Nephron (organoid): ENCODE measurements at regions not wholly inside any gene's neighbourhood (a gene's known extent, or its start where the extent isn't known, plus 50 kb on each side); places are given as distances from the start of the nearest gene placed in this dataset.

ENCODE experiments used
- H3K27ac Mint-ChIP-seq, 3 experiments: 2 replicates each; pipeline ENCODE4 v1.8.0; 2020; ENCODE audit warnings: mixed read lengths in 3 of 3, mild to moderate bottlenecking in 2 of 3, moderate library complexity in 1 of 3
- H3K27me3 Mint-ChIP-seq: 2 replicates; pipeline ENCODE4 v1.8.0; 2021; ENCODE audit warnings: low read depth, mild to moderate bottlenecking, moderate library complexity, mixed read lengths
- H3K36me3 Mint-ChIP-seq: 2 replicates; pipeline ENCODE4 v1.8.0; 2020; ENCODE audit warnings: low read depth, mixed read lengths
- H3K4me1 Mint-ChIP-seq: 2 replicates; pipeline ENCODE4 v1.8.0; 2020; ENCODE audit warnings: mixed read lengths
- H3K4me3 Mint-ChIP-seq, 3 experiments: 2 replicates each; pipeline ENCODE4 v1.8.0; 2020; ENCODE audit warnings: mild to moderate bottlenecking in 3 of 3, mixed read lengths in 3 of 3, moderate library complexity in 2 of 3
- H3K9me3 Mint-ChIP-seq: 2 replicates; pipeline ENCODE4 v1.8.0; 2020; ENCODE audit warnings: mixed read lengths
- TF ChIP-seq, protein P1 (sequence below), 3 experiments: fragments of 200-600 bp; sonication (generic); IDR thresholded peaks; one replicate each; pipeline ENCODE4 v1.5.0; 2021; ENCODE audit warnings: antibody characterized with exemption in 3 of 3; ENCODE audit not compliant: unreplicated experiment in 3 of 3

DNA sequence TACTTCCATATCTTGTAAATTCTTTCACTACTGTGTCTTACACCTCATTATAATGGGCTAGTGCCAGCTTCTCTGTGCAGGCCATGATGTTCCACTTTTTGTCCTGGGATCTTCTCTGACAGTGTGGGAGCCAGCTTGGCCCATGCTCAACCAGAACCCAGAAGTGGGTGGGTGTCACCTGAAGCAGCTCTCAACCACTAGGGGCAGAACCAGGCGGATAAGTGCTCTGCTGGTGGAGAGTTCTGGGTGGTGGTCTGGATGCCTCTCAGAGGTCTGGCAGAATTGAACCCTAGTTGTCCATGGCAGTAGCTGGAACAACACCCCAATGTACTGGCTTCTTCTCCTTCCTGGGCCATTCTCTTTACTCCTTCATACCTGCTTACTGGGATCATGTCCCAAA, 254.1 kb upstream of the N4BP1 start:
- Mint-ChIP-seq H3K27me3 (peaks cover 10% of the 10 kb centered on the region), H3K9me3 (peaks cover 2% of the 10 kb centered on the region), H3K4me1 (no peaks in the 10 kb centered on the region), H3K4me3 (no peak overlapping the region), H3K36me3 (no peaks in the 10 kb centered on the region), H3K27ac (no peak overlapping the region)
- TF ChIP-seq, protein P1, sequence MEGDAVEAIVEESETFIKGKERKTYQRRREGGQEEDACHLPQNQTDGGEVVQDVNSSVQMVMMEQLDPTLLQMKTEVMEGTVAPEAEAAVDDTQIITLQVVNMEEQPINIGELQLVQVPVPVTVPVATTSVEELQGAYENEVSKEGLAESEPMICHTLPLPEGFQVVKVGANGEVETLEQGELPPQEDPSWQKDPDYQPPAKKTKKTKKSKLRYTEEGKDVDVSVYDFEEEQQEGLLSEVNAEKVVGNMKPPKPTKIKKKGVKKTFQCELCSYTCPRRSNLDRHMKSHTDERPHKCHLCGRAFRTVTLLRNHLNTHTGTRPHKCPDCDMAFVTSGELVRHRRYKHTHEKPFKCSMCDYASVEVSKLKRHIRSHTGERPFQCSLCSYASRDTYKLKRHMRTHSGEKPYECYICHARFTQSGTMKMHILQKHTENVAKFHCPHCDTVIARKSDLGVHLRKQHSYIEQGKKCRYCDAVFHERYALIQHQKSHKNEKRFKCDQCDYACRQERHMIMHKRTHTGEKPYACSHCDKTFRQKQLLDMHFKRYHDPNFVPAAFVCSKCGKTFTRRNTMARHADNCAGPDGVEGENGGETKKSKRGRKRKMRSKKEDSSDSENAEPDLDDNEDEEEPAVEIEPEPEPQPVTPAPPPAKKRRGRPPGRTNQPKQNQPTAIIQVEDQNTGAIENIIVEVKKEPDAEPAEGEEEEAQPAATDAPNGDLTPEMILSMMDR (IDR thresholded peaks at IDR 0.05; ENCODE audit: unreplicated experiment in 3 of 3): no peak

GRCh38 chr16:48862087-48862532, 252.1 kb upstream of the N4BP1 start:
- Mint-ChIP-seq H3K4me3 (no peak overlapping the region), H3K27ac (no peak overlapping the region), H3K9me3 (peaks cover 2% of the 10 kb centered on the region), H3K4me1 (no peaks in the 10 kb centered on the region), H3K27me3 (peaks cover 17% of the 10 kb centered on the region), H3K36me3 (no peaks in the 10 kb centered on the region)
- TF ChIP-seq, protein P1 (IDR thresholded peaks at IDR 0.05; ENCODE audit: unreplicated experiment in 3 of 3): no peak

GRCh38 chr16:48860341-48860740, 250.4 kb upstream of the N4BP1 start:
- Mint-ChIP-seq H3K4me3 (no peak overlapping the region), H3K36me3 (no peaks in the 10 kb centered on the region), H3K9me3 (peaks cover 2% of the 10 kb centered on the region), H3K4me1 (no peaks in the 10 kb centered on the region), H3K27me3 (peaks cover 17% of the 10 kb centered on the region), H3K27ac (no peak overlapping the region)
- TF ChIP-seq, protein P1 (IDR thresholded peaks at IDR 0.05; ENCODE audit: unreplicated experiment in 3 of 3): no peak

GRCh38 chr16:48852951-48853350, 243.0 kb upstream of the N4BP1 start:
- Mint-ChIP-seq H3K36me3 (no peaks in the 10 kb centered on the region), H3K27me3 (peaks cover 14% of the 10 kb centered on the region), H3K9me3 (no peaks in the 10 kb centered on the region), H3K27ac (no peak overlapping the region), H3K4me3 (no peak overlapping the region), H3K4me1 (no peaks in the 10 kb centered on the region)
- TF ChIP-seq, protein P1 (IDR thresholded peaks at IDR 0.05; ENCODE audit: unreplicated experiment in 3 of 3): no peak

DNA sequence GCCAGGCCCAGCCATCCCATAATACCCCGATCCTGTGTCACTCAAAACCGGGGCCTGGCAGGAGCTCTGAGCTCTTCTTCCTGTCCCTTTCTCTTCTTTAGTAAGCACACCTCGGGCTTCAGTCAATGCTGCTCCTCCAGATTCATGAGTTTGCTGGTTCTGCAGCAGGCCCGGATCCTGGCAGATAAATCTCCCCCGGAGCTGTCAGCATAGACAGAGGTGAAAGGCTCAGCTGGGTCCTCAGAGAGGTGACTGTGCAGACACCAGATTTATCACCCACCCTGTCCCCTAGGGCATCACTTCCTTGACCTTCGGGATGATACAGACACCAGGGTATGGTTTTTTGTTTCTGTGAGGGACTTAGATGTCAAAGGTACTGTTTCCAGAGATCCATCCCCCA, 242.5 kb upstream of the N4BP1 start:
- Mint-ChIP-seq H3K4me1 (no peaks in the 10 kb centered on the region), H3K36me3 (no peaks in the 10 kb centered on the region), H3K27ac (no peak overlapping the region), H3K27me3 (peaks cover 14% of the 10 kb centered on the region), H3K4me3 (no peak overlapping the region), H3K9me3 (no peaks in the 10 kb centered on the region)
- TF ChIP-seq, protein P1 (IDR thresholded peaks at IDR 0.05; ENCODE audit: unreplicated experiment in 3 of 3): no peak

GRCh38 chr16:48850097-48850770, 240.3 kb upstream of the N4BP1 start:
- no peaks in the 10 kb centered on the region for H3K9me3 Mint-ChIP-seq
- no peaks in the 10 kb centered on the region for H3K36me3 Mint-ChIP-seq
- H3K4me3 Mint-ChIP-seq: no peak overlapping the region
- peaks cover 19% of the 10 kb centered on the region for H3K27me3 Mint-ChIP-seq
- no peaks in the 10 kb centered on the region for H3K4me1 Mint-ChIP-seq
- H3K27ac Mint-ChIP-seq: no peak overlapping the region
- TF ChIP-seq, protein P1 (IDR thresholded peaks at IDR 0.05; ENCODE audit: unreplicated experiment in 3 of 3): no peak
